ENCODE measurements at regions not wholly inside any gene's neighbourhood (a gene's known extent, or its start where the extent isn't known, plus 50 kb on each side); places are given as distances from the start of the nearest gene placed in this dataset.

- Histone ChIP-seq H3K36me3 (ENCODE audit: insufficient read depth) (no peaks in the 10 kb centered on the region), H3K9me2 (ENCODE audit: insufficient read depth) (peaks cover 8% of the 10 kb centered on the region; the same call in 1 of the 2 replicates), H3K27me3 (ENCODE audit: insufficient read depth) (no peaks in the 10 kb centered on the region), H3K27ac (ENCODE audit: low read depth) (no peak overlapping the region), H2AFZ (no peak overlapping the region), H3F3A (replicated peaks; ENCODE audit: low read depth) (no peaks in the 10 kb centered on the region), H3K4me3 (no peak overlapping the region), H3K4me1 (ENCODE audit: insufficient read depth) (peaks cover 17% of the 10 kb centered on the region), H3K79me2 (replicated peaks; ENCODE audit: insufficient read depth) (no peaks in the 10 kb centered on the region), H4K20me1 (replicated peaks; ENCODE audit: insufficient read depth) (no peaks in the 10 kb centered on the region), H3K4me2 (no peak overlapping the region)
- Mint-ChIP-seq H3K36me3 (ENCODE audit: low read depth) (no peaks in the 10 kb centered on the region), H3K27me3 (ENCODE audit: insufficient read depth, low read depth, poor library complexity) (peaks cover 12% of the 10 kb centered on the region), H3K9me3 (no peaks in the 10 kb centered on the region), H3K4me1 (peaks cover 20% of the 10 kb centered on the region), H3K4me3 (no peak overlapping the region), H3K27ac (no peak overlapping the region)
- DNase-seq (ENCODE audit: low spot score) (no peak), ATAC-seq (no peak)
- no peak for TF ChIP-seq ETS1 (IDR thresholded peaks at IDR 0.05)
- no peak for TF ChIP-seq ZNF331 (CRISPR knock-in tag; IDR thresholded peaks at IDR 0.05; ENCODE audit: low read depth)
- no peak for TF ChIP-seq ZNF114 (CRISPR knock-in tag; IDR thresholded peaks at IDR 0.05)
- no peak for TF ChIP-seq POLR2AphosphoS5 (IDR thresholded peaks at IDR 0.05; ENCODE audit: low read depth)
- no peak for TF ChIP-seq STAT1 (IDR thresholded peaks at IDR 0.05; ENCODE audit: unreplicated experiment)
- TF ChIP-seq EZH2 (IDR thresholded peaks at IDR 0.05; ENCODE audit: low read depth, unreplicated experiment), result no peak
- no peak for TF ChIP-seq JUNB (IDR thresholded peaks at IDR 0.05; ENCODE audit: unreplicated experiment)
- TF ChIP-seq REST (IDR thresholded peaks at IDR 0.05; ENCODE audit: unreplicated experiment), result no peak
- no peak for TF ChIP-seq CTCF (conservative IDR thresholded peaks at IDR 0.05; ENCODE audit: low read depth in 2 of 2)
- TF ChIP-seq EZH2phosphoT487 (IDR thresholded peaks at IDR 0.05; ENCODE audit: unreplicated experiment), result no peak
- no peak for TF ChIP-seq ZNF462 (CRISPR knock-in tag; IDR thresholded peaks at IDR 0.05)
- TF ChIP-seq CREB1 (CRISPR knock-in tag; IDR thresholded peaks at IDR 0.05; ENCODE audit: low read depth), result no peak
- no peak for TF ChIP-seq NANOG (IDR thresholded peaks at IDR 0.05; ENCODE audit: borderline replicate concordance)
Measured at GRCh38 chr9:87343816-87344430, 153.7 kb upstream of the DAPK1 start.
